ENCODE measurements at regions not wholly inside any gene's neighbourhood (a gene's known extent, or its start where the extent isn't known, plus 50 kb on each side); places are given as distances from the start of the nearest gene placed in this dataset.

DNA sequence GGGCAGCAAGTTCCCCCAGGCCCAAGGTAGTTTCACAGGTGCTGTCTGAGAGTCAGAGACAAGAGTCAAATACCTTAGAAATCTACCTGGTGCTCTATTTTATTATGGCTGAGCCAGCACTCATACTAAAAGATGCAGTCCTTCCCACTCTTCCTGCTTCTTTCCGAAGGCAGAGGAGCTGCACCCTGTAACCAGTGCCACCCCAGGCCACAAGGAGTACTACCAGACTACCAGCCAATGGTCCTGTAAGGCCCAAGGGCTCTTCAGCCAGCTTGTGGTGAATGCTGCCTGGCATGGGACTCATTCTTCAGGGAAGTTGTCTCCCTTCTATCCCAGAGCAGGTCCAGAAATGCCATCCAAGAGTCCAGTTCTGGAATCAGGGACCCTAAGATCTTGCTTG, 203.8 kb upstream of the DUSP10 start:
- no peak for DNase-seq

GRCh38 chr1:221944247-221944870, 202.5 kb upstream of the DUSP10 start:
- DNase-seq = no peak

GRCh38 chr1:221940631-221941030, 198.7 kb upstream of the DUSP10 start:
- no peak for DNase-seq

DNA sequence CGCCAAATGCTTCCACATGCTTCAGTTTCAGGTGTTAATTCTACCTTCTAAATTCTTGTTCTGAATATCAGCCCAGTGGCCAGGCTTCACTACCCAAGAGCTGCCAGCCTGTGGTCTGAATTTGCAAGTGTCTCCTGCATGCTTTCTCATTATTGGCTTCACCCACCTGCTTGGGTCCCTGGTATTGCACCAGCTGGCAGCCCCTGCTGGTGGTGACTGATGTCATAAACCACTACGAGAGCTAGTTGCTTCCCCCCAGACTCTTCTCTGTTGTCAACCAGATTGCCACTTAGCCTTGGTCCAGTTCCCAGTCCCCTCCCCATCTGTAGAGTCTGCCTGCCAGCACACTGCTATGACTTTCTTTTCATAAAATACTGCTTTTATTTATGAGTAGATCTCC, 197.7 kb upstream of the DUSP10 start:
- no peak for DNase-seq

DNA sequence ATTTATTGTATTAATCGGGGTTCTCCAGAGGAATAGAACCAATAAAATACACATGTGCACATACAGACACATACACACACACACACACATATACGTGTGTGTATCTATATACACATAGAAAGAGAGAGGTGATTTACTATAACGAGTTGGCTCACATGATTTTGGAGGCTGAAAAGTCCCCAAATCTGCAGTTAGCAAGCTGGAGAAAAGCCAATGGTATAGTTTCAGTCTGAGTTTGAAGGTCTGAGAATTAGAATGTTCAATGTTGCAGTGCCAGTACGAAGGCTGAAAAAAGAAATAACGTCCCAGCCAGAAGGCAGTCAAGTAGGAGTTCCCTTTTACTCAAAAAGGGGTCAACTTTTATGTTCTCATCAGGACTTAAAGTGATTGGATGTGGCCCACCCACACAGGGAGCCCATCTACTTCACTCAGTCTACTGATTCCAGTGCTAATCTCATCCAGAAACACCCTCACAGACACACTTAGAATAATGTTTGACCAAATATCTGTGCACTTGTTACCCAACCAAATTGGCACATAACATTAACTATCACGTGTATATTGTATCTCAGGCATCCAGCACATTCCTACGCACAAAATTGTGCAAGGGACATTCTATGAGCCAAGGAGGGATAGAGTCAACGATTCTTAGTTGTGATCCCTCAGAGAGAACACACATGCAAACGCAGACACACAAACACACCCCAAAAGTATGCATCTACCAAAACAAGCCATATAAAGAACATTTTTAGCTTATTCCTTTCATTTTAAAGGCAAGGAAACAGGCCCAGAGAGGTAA, 195.5 kb upstream of the DUSP10 start:
- DNase-seq = no peak

- DNase-seq = no peak
Measured at GRCh38 chr1:221933814-221934213, 191.9 kb upstream of the DUSP10 start.

DNA sequence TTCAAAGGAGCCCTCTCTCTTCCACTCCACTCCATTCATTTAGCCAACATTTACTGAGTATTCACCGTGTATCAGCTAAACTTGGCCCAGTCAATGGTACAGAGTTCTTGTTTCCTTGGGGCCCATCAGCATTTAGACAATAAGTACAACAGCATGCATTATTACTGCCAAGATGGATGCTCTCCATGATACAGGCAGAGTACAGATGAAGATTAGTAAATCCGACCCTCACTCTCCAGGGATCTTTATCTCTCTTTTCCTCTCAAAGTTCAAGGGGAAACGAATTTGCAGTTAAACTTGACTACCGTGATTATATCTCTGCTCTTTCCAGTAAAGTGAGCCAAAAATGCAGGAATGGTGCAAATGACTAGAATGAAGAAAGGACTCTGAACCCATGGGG, 184.6 kb upstream of the DUSP10 start:
- no peak for DNase-seq

DNA sequence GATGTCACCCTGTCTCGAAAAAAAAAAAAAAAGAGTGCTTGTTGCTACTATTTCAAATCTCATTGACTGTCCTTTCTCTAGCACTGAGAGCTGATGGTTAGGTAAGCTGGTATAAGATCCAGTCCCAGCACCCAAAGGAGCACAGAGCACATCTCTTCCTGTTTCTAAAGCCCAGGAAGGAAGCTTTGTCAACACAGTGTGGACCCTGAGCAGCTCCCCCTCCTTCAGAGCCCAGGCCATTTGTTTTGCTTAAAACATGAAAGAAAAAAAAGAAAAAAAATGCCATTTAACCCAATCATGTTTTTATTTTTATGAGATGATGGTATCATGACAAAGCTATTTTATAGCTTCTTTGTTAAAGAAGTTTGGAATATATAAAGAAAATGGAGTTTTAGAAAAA, 184.1 kb upstream of the DUSP10 start:
- no peak for DNase-seq

GRCh38 chr1:221923929-221924598, 182.2 kb upstream of the DUSP10 start:
- no peak for DNase-seq

DNA sequence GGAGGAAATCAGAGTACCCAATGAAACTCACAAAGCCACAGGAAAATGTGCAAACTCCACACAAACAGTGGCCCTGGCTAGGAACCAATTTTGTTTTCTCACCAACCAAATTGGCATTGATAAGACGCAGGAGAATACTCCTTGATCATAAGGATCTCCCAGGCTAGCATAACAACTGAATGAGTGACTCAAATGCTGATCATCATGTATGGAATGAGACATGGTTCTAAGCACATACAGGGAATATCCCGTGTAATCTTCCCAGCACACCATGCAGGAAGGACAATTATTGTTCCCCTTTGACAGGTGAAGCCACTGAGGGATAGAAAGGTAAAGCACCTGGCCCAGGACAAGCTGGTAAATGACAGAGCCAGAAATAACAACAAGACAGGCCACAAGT, 180.0 kb upstream of the DUSP10 start:
- DNase-seq = no peak

DNA sequence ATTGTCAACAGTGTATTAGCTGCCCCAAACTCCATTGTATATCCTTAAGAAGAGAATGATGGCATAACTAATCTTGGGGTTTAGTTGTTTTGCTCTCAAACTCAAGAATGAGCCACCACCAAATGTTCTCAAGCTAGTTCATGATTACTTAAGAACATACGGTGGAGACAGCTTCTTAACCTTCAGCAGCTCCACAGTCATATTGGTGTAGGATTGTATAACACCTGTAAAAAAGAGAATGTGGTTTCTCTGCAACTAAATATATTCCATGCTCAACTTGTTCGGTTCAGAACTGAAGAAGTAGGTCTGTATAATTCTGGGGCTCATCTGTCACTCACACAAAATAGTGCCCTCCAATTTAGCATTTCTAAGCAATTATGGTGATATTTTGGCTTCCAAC, 177.9 kb upstream of the DUSP10 start:
- DNase-seq = no peak

GRCh38 chr1:221919341-221919740, 177.5 kb upstream of the DUSP10 start:
- no peak for DNase-seq

GRCh38 chr1:221916176-221916575, 174.3 kb upstream of the DUSP10 start:
- no peak for DNase-seq

DNA sequence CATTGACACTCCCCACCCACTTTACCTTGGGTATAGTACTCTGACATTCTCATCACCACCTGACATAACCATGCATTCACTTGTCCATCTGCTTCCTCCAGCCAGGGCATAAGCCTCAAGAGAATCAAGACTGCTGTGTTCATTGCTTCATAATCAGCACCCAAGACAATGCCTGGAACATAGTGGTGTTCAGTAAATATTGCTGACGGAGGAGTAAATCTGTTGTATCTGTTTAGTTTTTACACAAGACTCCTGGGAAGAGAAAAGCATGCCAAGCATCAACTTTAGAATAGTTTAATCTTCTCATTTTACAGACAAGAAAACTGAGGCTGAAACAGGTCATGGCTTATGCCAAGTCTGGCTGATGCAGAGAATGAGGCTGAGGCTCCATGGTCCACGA, 173.9 kb upstream of the DUSP10 start:
- DNase-seq = no peak

- no peak for DNase-seq
Measured at GRCh38 chr1:221913351-221913892, 171.5 kb upstream of the DUSP10 start.

DNA sequence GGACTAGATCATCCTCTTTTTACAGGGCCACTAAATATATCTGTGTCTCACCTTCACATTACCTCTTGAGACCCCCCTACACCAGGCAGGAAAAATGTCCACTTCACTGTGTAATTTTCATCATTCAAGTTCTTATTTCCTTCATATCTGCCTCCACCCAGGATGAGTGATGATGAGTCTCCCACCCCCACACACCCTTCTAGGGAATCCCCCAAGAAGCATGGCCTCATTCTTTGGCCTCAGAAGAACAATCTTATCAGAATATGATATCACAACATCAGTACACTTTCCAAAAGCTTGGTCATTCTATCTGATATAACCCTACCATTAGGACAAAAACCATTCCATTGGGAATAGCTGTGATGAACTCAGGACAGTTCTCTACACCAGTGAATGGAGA, 170.3 kb upstream of the DUSP10 start:
- DNase-seq = no peak

DNA sequence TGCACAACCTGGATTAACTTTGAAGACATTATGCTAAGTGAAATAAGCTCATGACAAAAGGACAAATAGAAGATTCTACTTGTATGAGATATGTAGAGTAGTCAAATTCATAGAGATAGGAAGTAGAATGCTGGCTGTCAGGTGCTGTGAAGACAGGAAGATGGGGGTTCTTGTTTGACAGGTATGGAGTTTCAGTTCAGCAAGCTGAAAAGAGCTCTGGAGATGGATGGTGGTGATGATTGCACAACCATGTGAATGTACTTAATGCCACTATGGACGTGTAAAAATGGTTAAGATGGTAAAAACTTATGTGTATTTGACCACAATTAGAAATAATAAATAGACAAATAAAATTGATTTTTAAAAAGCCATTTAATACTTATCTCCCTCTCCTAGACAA, 169.8 kb upstream of the DUSP10 start:
- no peak for DNase-seq

- DNase-seq = no peak
Measured at GRCh38 chr1:221910222-221910621, 168.3 kb upstream of the DUSP10 start.

DNA sequence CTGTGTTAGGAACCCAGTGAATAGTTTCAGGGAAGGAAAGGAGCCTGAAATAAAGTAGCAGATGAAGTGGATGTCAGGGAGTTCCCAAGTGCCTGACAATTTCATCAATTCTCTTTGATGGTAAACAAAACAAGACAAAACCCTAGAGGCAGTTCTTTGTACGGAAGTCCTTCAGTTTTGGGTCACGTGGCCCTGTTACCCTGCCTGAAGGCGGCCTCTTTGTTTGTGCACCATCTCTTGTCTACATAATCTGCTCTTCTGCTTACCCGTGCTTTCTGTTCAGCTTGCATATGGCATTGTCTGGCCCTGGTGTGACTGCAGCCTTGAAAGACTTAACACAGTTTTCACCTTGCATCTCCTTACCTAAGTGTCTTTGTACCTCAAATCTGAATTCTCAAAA, 166.7 kb upstream of the DUSP10 start:
- no peak for DNase-seq

- no peak for DNase-seq
Measured at GRCh38 chr1:221907166-221907932, 165.5 kb upstream of the DUSP10 start.

- DNase-seq = no peak
Measured at GRCh38 chr1:221905802-221906201, 163.9 kb upstream of the DUSP10 start.

DNA sequence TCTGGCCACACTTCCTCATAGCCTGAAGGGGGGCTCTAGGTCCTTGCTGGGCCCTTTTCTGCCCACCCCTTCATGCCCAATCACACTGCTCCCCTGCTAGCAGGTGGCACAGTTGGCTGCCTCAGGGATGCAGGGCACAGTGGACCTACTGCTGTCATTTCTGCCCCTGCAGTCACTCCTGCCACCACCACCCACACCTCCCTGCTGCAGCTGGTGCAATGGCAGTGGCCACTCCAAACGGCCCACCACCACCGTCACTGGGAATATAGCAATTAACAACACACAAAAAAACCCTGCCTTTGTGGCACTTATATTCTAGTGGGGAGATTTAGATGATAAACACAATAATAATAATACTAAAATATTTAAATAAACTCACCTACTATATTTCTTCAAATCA, 162.4 kb upstream of the DUSP10 start:
- DNase-seq = no peak

GRCh38 chr1:221903594-221903993, 161.7 kb upstream of the DUSP10 start:
- no peak for DNase-seq
